ENCODE measurements at regions not wholly inside any gene's neighbourhood (a gene's known extent, or its start where the extent isn't known, plus 50 kb on each side); places are given as distances from the start of the nearest gene placed in this dataset.

DNA sequence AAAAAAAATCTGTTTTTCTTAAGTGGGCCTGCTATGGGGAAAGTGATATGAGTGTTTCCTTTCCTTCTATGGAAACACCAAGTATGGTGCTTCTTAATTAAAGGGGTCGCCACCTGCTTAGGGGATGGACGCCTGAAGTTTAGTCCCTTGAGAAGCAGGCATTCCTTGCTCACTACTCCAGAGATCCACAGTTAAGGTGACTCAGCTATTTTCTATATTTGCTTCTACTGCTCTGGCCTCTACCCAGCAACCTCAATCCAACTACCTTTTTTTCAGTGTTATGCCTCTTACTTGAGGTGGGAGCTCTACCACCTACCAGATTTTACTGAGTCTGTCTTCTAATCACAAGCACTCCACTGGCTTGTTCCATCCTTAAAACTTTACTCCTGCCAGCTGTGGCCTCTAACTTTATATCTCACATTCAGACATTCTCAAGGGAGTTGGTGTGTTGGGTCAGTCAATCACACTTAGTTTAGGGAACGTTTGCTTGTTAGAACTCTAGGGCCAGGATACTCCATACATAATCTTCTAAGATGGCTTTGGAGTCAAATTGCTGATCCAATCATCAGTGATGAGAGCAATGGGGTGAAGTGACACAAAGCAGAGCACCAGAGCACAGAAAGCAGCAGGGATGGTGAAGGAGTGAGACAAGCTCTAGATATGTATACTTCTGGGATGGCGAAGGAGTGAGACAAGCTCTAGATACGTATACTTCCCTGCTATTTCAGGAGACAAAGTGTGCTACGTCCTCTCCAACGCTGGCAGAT, 708.1 kb downstream of the EFNA5 start:
- CTCF ChIA-PET: no interaction called here
- H4K20me1 ChIP-seq (ENCODE audit: insufficient read depth, low read length): no peaks in the 10 kb centered on the region
- H2BK20ac ChIP-seq (ENCODE audit: low read depth, low read length): no peak overlapping the region
- H3K4me1 ChIP-seq (ENCODE audit: control insufficient read depth, insufficient read depth, low read length): no peaks in the 10 kb centered on the region
- no peak for DNase-seq
- no peak overlapping the region for H2AFZ ChIP-seq (replicated peaks; ENCODE audit: low read length, poor library complexity)
- no peak overlapping the region for H3K4me2 ChIP-seq (ENCODE audit: low read depth, low read length)
- H3K4me3 ChIP-seq (ENCODE audit: insufficient read depth, low read depth, low read length): no peak overlapping the region
- dilution Hi-C loops (cut with HindIII; ENCODE audit: low sequenced_read_pairs, unreplicated experiment): no loop called here
- H2AK9ac ChIP-seq (replicated peaks; ENCODE audit: low read depth, low read length, poor library complexity): no peak overlapping the region
- no peak overlapping the region for H2BK120ac ChIP-seq (ENCODE audit: low read depth, low read length)
- POLR2A ChIA-PET (ENCODE audit: unreplicated experiment): no interaction called here
- no peaks in the 10 kb centered on the region for H3K9me3 ChIP-seq (ENCODE audit: control insufficient read depth, insufficient read depth, low read length)
- ATAC-seq (ENCODE audit: low read depth): no peak
- H2BK15ac ChIP-seq (ENCODE audit: low read depth, low read length): no peak overlapping the region
- H4K91ac ChIP-seq (ENCODE audit: insufficient read depth, low read depth, low read length): no peak overlapping the region
- no peak overlapping the region for H3K23ac ChIP-seq (ENCODE audit: low read depth, low read length)
- intact Hi-C loops (cut with micrococcal nuclease): no loop called here
- H3K27ac ChIP-seq (ENCODE audit: insufficient read depth, low read length): no peak overlapping the region
- H2BK5ac ChIP-seq (ENCODE audit: low read depth, low read length, poor library complexity, severe bottlenecking): no peak overlapping the region
- H2AK5ac ChIP-seq (ENCODE audit: low read depth, low read length): no peak overlapping the region
- H3K27me3 ChIP-seq (ENCODE audit: control insufficient read depth, insufficient read depth, low read length): no peaks in the 10 kb centered on the region
- H3K36me3 ChIP-seq (ENCODE audit: control insufficient read depth, insufficient read depth, low read length): no peaks in the 10 kb centered on the region
- no CpG with 5 or more reads among the region's 7 CpGs for WGBS, 2 experiments (ENCODE audit: extremely low coverage in 2 of 2, insufficient read length in 1 of 2)
- H3K56ac ChIP-seq (ENCODE audit: extremely low read depth, insufficient read depth, low read length): no peak overlapping the region
- H3K4ac ChIP-seq (ENCODE audit: low read depth, low read length): no peak overlapping the region
- no peak overlapping the region for H3K14ac ChIP-seq (replicated peaks; ENCODE audit: low read depth, low read length)
- H3K79me1 ChIP-seq (ENCODE audit: low read depth in 1 of 2, low read length in 2 of 2): no peaks in the 10 kb centered on the region
- H3K18ac ChIP-seq (ENCODE audit: low read depth, low read length): no peak overlapping the region
- in situ Hi-C loops (cut with MboI; ENCODE audit: low sequenced_read_pairs): no loop called here
- H3K9me1 ChIP-seq (ENCODE audit: insufficient read depth, low read length): no peaks in the 10 kb centered on the region
- H4K5ac ChIP-seq (ENCODE audit: low read depth, low read length): no peak overlapping the region
- TF ChIP-seq FOS (IDR thresholded peaks at IDR 0.05; ENCODE audit: low read depth, low read length): no peak
- no peak for TF ChIP-seq MXI1 (IDR thresholded peaks at IDR 0.05; ENCODE audit: borderline replicate concordance, low read depth, low read length)
- TF ChIP-seq RFX5 (IDR thresholded peaks at IDR 0.05; ENCODE audit: low read depth, low read length): no peak
- TF ChIP-seq CTCF (conservative IDR thresholded peaks at IDR 0.05; ENCODE audit: low read depth, low read length): no peak
- TF ChIP-seq NFE2L2 (IDR thresholded peaks at IDR 0.05; ENCODE audit: low read depth, low read length): peak; percentile 70
- TF ChIP-seq RCOR1 (IDR thresholded peaks at IDR 0.05; ENCODE audit: insufficient replicate concordance, low read length): no peak
- H4K8ac ChIP-seq (ENCODE audit: low read depth in 2 of 2, low read length in 2 of 2): no peak overlapping the region
- no peak overlapping the region for H3K9ac ChIP-seq (ENCODE audit: low read depth, low read length)
- BruUV-seq (replicated peaks): no TSS peak

Measured in IMR-90 (cell line).